ENCODE measurements at regions not wholly inside any gene's neighbourhood (a gene's known extent, or its start where the extent isn't known, plus 50 kb on each side); places are given as distances from the start of the nearest gene placed in this dataset.

DNA sequence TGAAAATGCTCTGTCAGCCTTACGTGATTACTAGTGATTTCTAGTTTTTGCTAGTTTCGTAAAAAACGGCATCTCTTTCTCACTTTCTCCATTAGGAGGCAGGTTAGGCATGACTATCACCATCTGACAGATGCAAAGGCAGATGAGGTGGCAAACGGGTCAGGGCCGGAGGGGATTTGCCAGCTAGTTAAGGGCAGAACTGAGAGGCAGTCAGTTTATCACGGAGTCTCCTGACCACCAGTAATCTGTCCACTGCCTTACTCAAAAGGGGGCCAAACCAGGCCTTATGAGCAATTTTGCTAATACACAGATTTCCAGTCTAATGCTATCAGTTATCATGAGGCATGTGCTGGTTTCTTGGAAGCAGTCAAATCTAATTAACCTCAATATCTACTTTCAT is 159.3 kb downstream of the TSEN15 start:
- TF ChIP-seq, protein P1, sequence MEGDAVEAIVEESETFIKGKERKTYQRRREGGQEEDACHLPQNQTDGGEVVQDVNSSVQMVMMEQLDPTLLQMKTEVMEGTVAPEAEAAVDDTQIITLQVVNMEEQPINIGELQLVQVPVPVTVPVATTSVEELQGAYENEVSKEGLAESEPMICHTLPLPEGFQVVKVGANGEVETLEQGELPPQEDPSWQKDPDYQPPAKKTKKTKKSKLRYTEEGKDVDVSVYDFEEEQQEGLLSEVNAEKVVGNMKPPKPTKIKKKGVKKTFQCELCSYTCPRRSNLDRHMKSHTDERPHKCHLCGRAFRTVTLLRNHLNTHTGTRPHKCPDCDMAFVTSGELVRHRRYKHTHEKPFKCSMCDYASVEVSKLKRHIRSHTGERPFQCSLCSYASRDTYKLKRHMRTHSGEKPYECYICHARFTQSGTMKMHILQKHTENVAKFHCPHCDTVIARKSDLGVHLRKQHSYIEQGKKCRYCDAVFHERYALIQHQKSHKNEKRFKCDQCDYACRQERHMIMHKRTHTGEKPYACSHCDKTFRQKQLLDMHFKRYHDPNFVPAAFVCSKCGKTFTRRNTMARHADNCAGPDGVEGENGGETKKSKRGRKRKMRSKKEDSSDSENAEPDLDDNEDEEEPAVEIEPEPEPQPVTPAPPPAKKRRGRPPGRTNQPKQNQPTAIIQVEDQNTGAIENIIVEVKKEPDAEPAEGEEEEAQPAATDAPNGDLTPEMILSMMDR (IDR thresholded peaks at IDR 0.05; ENCODE audit: control insufficient read depth, insufficient read depth, low read depth, low read length, missing control alignments), result no peak

DNA sequence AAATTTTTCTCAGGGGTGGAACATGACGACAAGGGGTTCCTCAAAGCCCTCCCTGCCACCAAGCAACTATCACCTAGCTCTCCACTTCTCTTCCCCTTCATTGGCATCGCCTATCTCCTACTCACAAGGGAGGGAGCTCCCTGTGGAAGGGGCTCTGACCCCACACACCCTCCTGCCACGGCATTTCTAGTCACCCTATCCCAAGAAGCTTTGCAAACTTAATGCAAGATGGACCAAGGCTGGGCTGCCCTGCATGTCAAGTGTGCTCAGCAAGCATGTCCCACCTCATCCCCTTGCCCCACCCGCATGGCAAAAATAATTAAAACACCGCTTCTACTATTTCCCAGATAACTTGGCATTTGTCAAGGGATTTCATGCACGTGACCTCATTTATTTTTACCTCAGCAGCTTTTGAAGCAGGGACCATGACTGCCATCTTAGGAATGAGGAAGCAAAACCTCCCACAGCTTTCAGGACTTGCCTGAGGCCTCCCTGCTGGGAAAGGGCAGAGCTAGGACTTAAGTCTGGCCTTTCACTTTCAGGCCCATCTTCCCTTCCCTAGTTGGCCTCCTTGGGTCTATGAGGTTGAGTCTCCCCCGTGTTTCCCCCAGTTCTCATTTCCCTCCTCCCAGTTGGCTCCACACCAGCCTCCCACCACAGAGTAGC is 161.3 kb downstream of the TSEN15 start:
- peak; percentile 69 for DNase-seq (ENCODE audit: low read depth)
- TF ChIP-seq, protein P1 (IDR thresholded peaks at IDR 0.05; ENCODE audit: control insufficient read depth, insufficient read depth, low read depth, low read length, missing control alignments), result no peak
- no peak overlapping the region for H3K4me3 ChIP-seq (ENCODE audit: control insufficient read depth, low read depth, low read length)

More for the DNA sequence above, 159.3 kb downstream of the TSEN15 start:
- no peak for DNase-seq (ENCODE audit: low read depth)
- no peak overlapping the region for H3K4me3 ChIP-seq (ENCODE audit: control insufficient read depth, low read depth, low read length)

DNA sequence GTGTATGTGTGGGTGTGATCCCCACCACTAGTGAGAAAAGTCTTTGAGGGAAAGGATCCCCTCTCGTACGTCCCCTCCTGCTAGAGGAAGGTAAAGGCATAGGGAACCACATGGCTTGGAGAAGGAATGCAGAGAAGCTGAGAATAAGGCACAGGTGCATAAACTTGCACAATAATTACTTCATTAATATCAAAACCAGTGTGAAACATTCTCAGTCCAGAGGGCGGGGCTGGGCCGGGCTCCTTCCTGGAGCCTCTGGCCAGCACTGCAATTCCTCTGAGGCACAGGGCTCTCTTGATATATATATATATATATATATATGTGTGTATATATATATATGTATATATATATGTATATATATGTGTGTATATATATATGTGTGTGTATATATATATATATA is 162.6 kb downstream of the TSEN15 start:
- no peak overlapping the region for H3K4me3 ChIP-seq (ENCODE audit: control insufficient read depth, low read depth, low read length)
- DNase-seq (ENCODE audit: low read depth), result no peak
- TF ChIP-seq, protein P1 (IDR thresholded peaks at IDR 0.05; ENCODE audit: control insufficient read depth, insufficient read depth, low read depth, low read length, missing control alignments), result no peak

- no peak overlapping the region for H3K4me3 ChIP-seq (ENCODE audit: control insufficient read depth, low read depth, low read length)
- no peak for DNase-seq (ENCODE audit: low read depth)
- TF ChIP-seq, protein P1 (IDR thresholded peaks at IDR 0.05; ENCODE audit: control insufficient read depth, insufficient read depth, low read depth, low read length, missing control alignments), result no peak
These were observed 163.9 kb downstream of the TSEN15 start for GRCh38 chr1:184215274-184215925.

- no peak overlapping the region for H3K4me3 ChIP-seq (ENCODE audit: control insufficient read depth, low read depth, low read length)
- TF ChIP-seq, protein P1 (IDR thresholded peaks at IDR 0.05; ENCODE audit: control insufficient read depth, insufficient read depth, low read depth, low read length, missing control alignments), result no peak
- no peak for DNase-seq (ENCODE audit: low read depth)
These were observed 167.0 kb downstream of the TSEN15 start for GRCh38 chr1:184218458-184219075.

- TF ChIP-seq, protein P1 (IDR thresholded peaks at IDR 0.05; ENCODE audit: control insufficient read depth, insufficient read depth, low read depth, low read length, missing control alignments), result no peak
- DNase-seq (ENCODE audit: low read depth), result no peak
- H3K4me3 ChIP-seq (ENCODE audit: control insufficient read depth, low read depth, low read length), result no peak overlapping the region
These were observed 167.4 kb upstream of the C1orf21 start for GRCh38 chr1:184219414-184219813.
